ENCODE measurements at regions not wholly inside any gene's neighbourhood (a gene's known extent, or its start where the extent isn't known, plus 50 kb on each side); places are given as distances from the start of the nearest gene placed in this dataset.

- peak overlapping the region; percentile 40 for H3K27ac ChIP-seq (ENCODE audit: low read length)
- no peaks in the 10 kb centered on the region for H4K20me1 ChIP-seq (ENCODE audit: insufficient read depth)
- no peaks in the 10 kb centered on the region for H3K9me2 ChIP-seq (ENCODE audit: insufficient read depth, low read length)
- no peaks in the 10 kb centered on the region for H3K27me3 ChIP-seq (ENCODE audit: insufficient read depth, low read depth, low read length)
- no peak overlapping the region for H2AFZ ChIP-seq (ENCODE audit: low read depth, low read length)
- H3K4me3 ChIP-seq (ENCODE audit: low read length) = no peak overlapping the region
- H3K36me3 ChIP-seq (ENCODE audit: insufficient read depth, low read length) = no peaks in the 10 kb centered on the region
- H3K79me2 ChIP-seq (replicated peaks; ENCODE audit: insufficient read depth, low read length) = no peaks in the 10 kb centered on the region
- H3K9ac ChIP-seq (ENCODE audit: low read length) = no peak overlapping the region
- TF ChIP-seq TAF1 (IDR thresholded peaks at IDR 0.05; ENCODE audit: low read depth) (no peak), EZH2 (IDR thresholded peaks at IDR 0.05; ENCODE audit: borderline replicate concordance, insufficient read depth, low read length, poor library complexity, severe bottlenecking) (no peak), EP300 (conservative IDR thresholded peaks at IDR 0.05; ENCODE audit: poor library complexity, severe bottlenecking) (peak; percentile 83), REST (IDR thresholded peaks at IDR 0.05; ENCODE audit: borderline replicate concordance) (no peak), POLR2AphosphoS5 (IDR thresholded peaks at IDR 0.05) (peak; percentile 58), CTCF (IDR thresholded peaks at IDR 0.05; ENCODE audit: poor library complexity, severe bottlenecking) (no peak)
- H3F3A ChIP-seq (ENCODE audit: insufficient read depth, low read length, poor library complexity, severe bottlenecking) = no peaks in the 10 kb centered on the region
- no peaks in the 10 kb centered on the region for H3K9me3 ChIP-seq (ENCODE audit: low read length)
- no peak overlapping the region for H3K4me2 ChIP-seq (ENCODE audit: low read length)
These were observed 362.2 kb upstream of the SMIM30 start for GRCh38 chr7:113480537-113480936.

- H3K36me3 ChIP-seq (ENCODE audit: insufficient read depth, low read length) = no peaks in the 10 kb centered on the region
- H3K27me3 ChIP-seq (ENCODE audit: insufficient read depth, low read depth, low read length) = no peaks in the 10 kb centered on the region
- TF ChIP-seq TAF1 (IDR thresholded peaks at IDR 0.05; ENCODE audit: low read depth) = no peak
- no peak for TF ChIP-seq SMC3 (conservative IDR thresholded peaks at IDR 0.05; ENCODE audit: poor library complexity)
These were observed 345.9 kb upstream of the SMIM30 start for GRCh38 chr7:113464096-113464855.

GRCh38 chr7:113460067-113460466, 341.7 kb upstream of the SMIM30 start:
- Histone ChIP-seq H3K4me2 (ENCODE audit: low read length) (no peak overlapping the region), H3K4me3 (ENCODE audit: low read length) (no peak overlapping the region), H3K79me2 (replicated peaks; ENCODE audit: insufficient read depth, low read length) (no peaks in the 10 kb centered on the region), H3K9me2 (ENCODE audit: insufficient read depth, low read length) (no peaks in the 10 kb centered on the region), H4K20me1 (ENCODE audit: insufficient read depth) (no peaks in the 10 kb centered on the region), H3F3A (ENCODE audit: insufficient read depth, low read length, poor library complexity, severe bottlenecking) (no peaks in the 10 kb centered on the region), H3K36me3 (ENCODE audit: insufficient read depth, low read length) (no peaks in the 10 kb centered on the region), H2AFZ (ENCODE audit: low read depth, low read length) (no peak overlapping the region), H3K9me3 (ENCODE audit: low read length) (no peaks in the 10 kb centered on the region), H3K27me3 (ENCODE audit: insufficient read depth, low read depth, low read length) (no peaks in the 10 kb centered on the region), H3K27ac (ENCODE audit: low read length) (no peak overlapping the region), H3K9ac (ENCODE audit: low read length) (no peak overlapping the region)
- TF ChIP-seq REST (IDR thresholded peaks at IDR 0.05; ENCODE audit: borderline replicate concordance) = no peak
- no peak for TF ChIP-seq MXI1 (conservative IDR thresholded peaks at IDR 0.05; ENCODE audit: poor library complexity, severe bottlenecking)
- TF ChIP-seq CTCF (IDR thresholded peaks at IDR 0.05; ENCODE audit: poor library complexity, severe bottlenecking) = no peak
- TF ChIP-seq TAF1 (IDR thresholded peaks at IDR 0.05; ENCODE audit: low read depth) = no peak
- TF ChIP-seq POLR2AphosphoS5 (IDR thresholded peaks at IDR 0.05) = no peak
- TF ChIP-seq RAD21 (conservative IDR thresholded peaks at IDR 0.05) = no peak
- no peak for TF ChIP-seq EZH2 (IDR thresholded peaks at IDR 0.05; ENCODE audit: borderline replicate concordance, insufficient read depth, low read length, poor library complexity, severe bottlenecking)

More at GRCh38 chr7:113464096-113464855, 345.9 kb upstream of the SMIM30 start:
- no peak overlapping the region for H3K27ac ChIP-seq (ENCODE audit: low read length)
- H3K4me2 ChIP-seq (ENCODE audit: low read length) = no peak overlapping the region
- no peaks in the 10 kb centered on the region for H4K20me1 ChIP-seq (ENCODE audit: insufficient read depth)
- no peaks in the 10 kb centered on the region for H3K79me2 ChIP-seq (replicated peaks; ENCODE audit: insufficient read depth, low read length)
- no peaks in the 10 kb centered on the region for H3K9me3 ChIP-seq (ENCODE audit: low read length)
- no peak overlapping the region for H2AFZ ChIP-seq (ENCODE audit: low read depth, low read length)
- H3K9ac ChIP-seq (ENCODE audit: low read length) = no peak overlapping the region
- H3K9me2 ChIP-seq (ENCODE audit: insufficient read depth, low read length) = no peaks in the 10 kb centered on the region
- H3K4me3 ChIP-seq (ENCODE audit: low read length) = no peak overlapping the region
- H3F3A ChIP-seq (ENCODE audit: insufficient read depth, low read length, poor library complexity, severe bottlenecking) = no peaks in the 10 kb centered on the region
